Spleen (tissue), 7 donors: ENCODE measurements at regions not wholly inside any gene's neighbourhood (a gene's known extent, or its start where the extent isn't known, plus 50 kb on each side); places are given as distances from the start of the nearest gene placed in this dataset.

Experiments
- CTCF ChIP-seq, 11 experiments: fragments of 200-600 bp in 7 of 11; fragments of 450-650 bp in 4 of 11; sonication (generic) in 4 of 11; IDR thresholded peaks in 8 of 11; conservative IDR thresholded peaks in 3 of 11; 1 replicate in 7 of 11; 2 replicates in 4 of 11; pipeline versions ENCODE4 v1.4.0 to v1.8.0; 2016 to 2021; ENCODE audit warnings: antibody characterized with exemption in 11 of 11, inconsistent platforms in 4 of 11, mild to moderate bottlenecking in 1 of 11
- POLR2A ChIP-seq, 3 donors: fragments of 450-650 bp; IDR thresholded peaks; one replicate each; pipeline ENCODE4 v1.5.1; 2017; ENCODE audit warnings: antibody characterized with exemption in 3 of 3, mild to moderate bottlenecking in 1 of 3
- POLR2AphosphoS5 ChIP-seq, 3 donors: sonication (generic); formaldehyde crosslinking; IDR thresholded peaks; one replicate each; pipeline ENCODE4 v1.5.1; 2017; ENCODE audit warnings: antibody characterized with exemption in 3 of 3
- donor health status: DM: no; HTN: no; CAD: no; lungs with moderate emphysema.
- donor health status: DM: no; HTN: no; CAD: no.
- donor health status: DM: no; HTN: no; CAD: no.

- no peak for TF ChIP-seq POLR2A (IDR thresholded peaks at IDR 0.05)
- no peak for TF ChIP-seq CTCF (IDR thresholded peaks at IDR 0.05 in 8 of 11, conservative IDR thresholded peaks at IDR 0.05 in 3 of 11)
- TF ChIP-seq POLR2AphosphoS5 (IDR thresholded peaks at IDR 0.05): no peak
These were observed 309.0 kb upstream of the MAF start for GRCh38 chr16:79909571-79909970.
